Fibroblast of villous mesenchyme (primary cell): ENCODE measurements at regions not wholly inside any gene's neighbourhood (a gene's known extent, or its start where the extent isn't known, plus 50 kb on each side); places are given as distances from the start of the nearest gene placed in this dataset.
"Not testable (repeated sequence)": the region's sequence is repeated elsewhere in the genome, so short reads cannot be mapped to it uniquely, and the experiment has no call there.

Source experiments
- DNase-seq: peaks from one replicate; pipeline ENCODE4 v3.0.0-alpha.2; 2010; ENCODE audit warnings: low read depth
- H3K4me3 ChIP-seq: 2 replicates; pipeline ENCODE4 v1.5.1; 2011; ENCODE audit warnings: low read depth, mild to moderate bottlenecking, low read length
- CTCF ChIP-seq: IDR thresholded peaks from 2 replicates; pipeline ENCODE4 v1.5.1; 2012; ENCODE audit warnings: low read depth, mild to moderate bottlenecking, low read length; ENCODE audit not compliant: insufficient read depth

GRCh38 chr22:44622147-44622427 lies 79.9 kb upstream of the PRR5 start:
- no peak for DNase-seq
- no peak for TF ChIP-seq CTCF
- no peak overlapping the region for H3K4me3 ChIP-seq

GRCh38 chr22:44621401-44622146 lies 80.4 kb upstream of the PRR5 start:
- no peak for TF ChIP-seq CTCF
- no peak for DNase-seq
- H3K4me3 ChIP-seq, result no peak overlapping the region

GRCh38 chr22:44620841-44621257 lies 81.2 kb upstream of the PRR5 start:
- no peak for DNase-seq
- H3K4me3 ChIP-seq, result no peak overlapping the region
- no peak for TF ChIP-seq CTCF

- no peak for TF ChIP-seq CTCF
- H3K4me3 ChIP-seq, result no peak overlapping the region
- peak; percentile 56 for DNase-seq
Measured at GRCh38 chr22:44620129-44620840, 81.7 kb upstream of the PRR5 start.

GRCh38 chr22:44619560-44620128 lies 82.4 kb upstream of the PRR5 start:
- not testable (repeated sequence) for DNase-seq, H3K4me3 ChIP-seq

GRCh38 chr22:44618910-44619309 lies 83.1 kb upstream of the PRR5 start:
- H3K4me3 ChIP-seq, DNase-seq: not testable (repeated sequence)

GRCh38 chr22:44618400-44618799 lies 83.6 kb upstream of the PRR5 start:
- no peak overlapping the region for H3K4me3 ChIP-seq
- no peak for TF ChIP-seq CTCF
- DNase-seq, result no peak

- no peak for TF ChIP-seq CTCF
- DNase-seq, result no peak
Measured at GRCh38 chr22:44617828-44618227, 84.2 kb upstream of the PRR5 start.

More at GRCh38 chr22:44617828-44618227, 84.2 kb upstream of the PRR5 start:
- H3K4me3 ChIP-seq, result no peak overlapping the region
